Cardiac muscle cell (in vitro differentiated cells and primary cell): ENCODE measurements at regions not wholly inside any gene's neighbourhood (a gene's known extent, or its start where the extent isn't known, plus 50 kb on each side); places are given as distances from the start of the nearest gene placed in this dataset.

Source experiments
- DNase-seq, 2 donors: peaks; one replicate each; pipeline versions ENCODE4 v3.0.0 to v3.0.0-alpha.2; 2010 to 2017; ENCODE audit warnings: low read depth in 1 of 2, low spot score in 1 of 2
- H3K27ac ChIP-seq: fragments of 200-600 bp; sonication (generic); 2 replicates; pipeline ENCODE4 v1.5.1; 2016
- H3K27me3 ChIP-seq: fragments of 200-600 bp; sonication (generic); 2 replicates; pipeline ENCODE4 v1.6.0; 2016; ENCODE audit warnings: control low read depth
- H3K36me3 ChIP-seq: fragments of 200-600 bp; sonication (generic); 2 replicates; pipeline ENCODE4 v1.5.1; 2016; ENCODE audit warnings: control low read depth
- H3K4me1 ChIP-seq: fragments of 200-600 bp; sonication (generic); 2 replicates; pipeline ENCODE4 v1.8.1; 2017; ENCODE audit warnings: low read depth, mild to moderate bottlenecking, mixed run types
- H3K4me3 ChIP-seq: fragments of 200-600 bp; sonication (generic); 2 replicates; pipeline ENCODE4 v1.5.1; 2016; ENCODE audit warnings: mild to moderate bottlenecking
- H3K9me3 ChIP-seq: fragments of 200-600 bp; sonication (generic); 2 replicates; pipeline ENCODE4 v1.5.1; 2017; ENCODE audit warnings: low read depth, mild to moderate bottlenecking, control low read depth
- TF ChIP-seq, protein P1 (sequence below): IDR thresholded peaks from 2 replicates; pipeline ENCODE4 v1.5.1; 2012; ENCODE audit warnings: low read depth, mild to moderate bottlenecking, low read length

DNA sequence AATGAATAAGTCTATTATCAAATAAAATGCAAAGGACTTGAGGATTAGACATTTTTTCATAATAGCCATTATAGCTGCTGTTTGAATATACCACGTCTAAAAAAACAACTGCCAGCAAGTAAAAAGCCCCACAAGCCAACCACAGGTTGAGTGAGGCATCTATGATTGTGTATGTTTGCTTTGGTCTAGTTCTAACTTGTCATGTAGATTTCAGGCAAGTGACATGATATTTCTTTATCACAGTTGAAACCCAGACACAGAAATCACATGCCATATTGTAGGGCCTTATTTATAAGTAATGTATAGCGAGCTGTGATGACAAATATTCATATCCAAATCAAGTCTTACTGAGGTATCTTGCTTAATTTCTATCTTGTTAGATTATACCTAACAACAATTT, 225.8 kb downstream of the EMP1 start:
- DNase-seq: no peak
- Histone ChIP-seq H3K27ac (no peak overlapping the region), H3K9me3 (no peaks in the 10 kb centered on the region), H3K36me3 (no peaks in the 10 kb centered on the region), H3K27me3 (no peaks in the 10 kb centered on the region), H3K4me1 (peaks cover 4% of the 10 kb centered on the region), H3K4me3 (no peak overlapping the region)
- TF ChIP-seq, protein P1, sequence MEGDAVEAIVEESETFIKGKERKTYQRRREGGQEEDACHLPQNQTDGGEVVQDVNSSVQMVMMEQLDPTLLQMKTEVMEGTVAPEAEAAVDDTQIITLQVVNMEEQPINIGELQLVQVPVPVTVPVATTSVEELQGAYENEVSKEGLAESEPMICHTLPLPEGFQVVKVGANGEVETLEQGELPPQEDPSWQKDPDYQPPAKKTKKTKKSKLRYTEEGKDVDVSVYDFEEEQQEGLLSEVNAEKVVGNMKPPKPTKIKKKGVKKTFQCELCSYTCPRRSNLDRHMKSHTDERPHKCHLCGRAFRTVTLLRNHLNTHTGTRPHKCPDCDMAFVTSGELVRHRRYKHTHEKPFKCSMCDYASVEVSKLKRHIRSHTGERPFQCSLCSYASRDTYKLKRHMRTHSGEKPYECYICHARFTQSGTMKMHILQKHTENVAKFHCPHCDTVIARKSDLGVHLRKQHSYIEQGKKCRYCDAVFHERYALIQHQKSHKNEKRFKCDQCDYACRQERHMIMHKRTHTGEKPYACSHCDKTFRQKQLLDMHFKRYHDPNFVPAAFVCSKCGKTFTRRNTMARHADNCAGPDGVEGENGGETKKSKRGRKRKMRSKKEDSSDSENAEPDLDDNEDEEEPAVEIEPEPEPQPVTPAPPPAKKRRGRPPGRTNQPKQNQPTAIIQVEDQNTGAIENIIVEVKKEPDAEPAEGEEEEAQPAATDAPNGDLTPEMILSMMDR: no peak

DNA sequence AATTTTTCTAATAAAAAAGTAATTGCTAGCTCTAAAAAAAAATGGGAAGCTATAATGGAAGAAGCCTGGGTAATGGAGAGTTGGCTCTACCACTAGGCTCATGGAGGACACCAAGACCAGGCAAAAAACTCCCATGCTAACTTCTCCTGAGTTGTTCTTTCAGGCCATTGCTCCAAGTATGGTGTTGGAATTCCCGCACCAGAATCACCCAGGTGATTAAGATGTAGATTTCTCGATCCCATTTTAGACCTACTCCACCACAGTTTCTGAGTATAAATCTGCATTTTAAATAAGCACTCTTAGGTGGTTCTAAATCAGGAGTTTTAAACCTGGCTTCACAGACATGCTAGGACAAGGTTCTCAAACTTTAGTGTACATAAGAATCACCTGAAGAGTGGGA, 221.0 kb downstream of the EMP1 start:
- H3K4me1 ChIP-seq: no peaks in the 10 kb centered on the region
- no peaks in the 10 kb centered on the region for H3K9me3 ChIP-seq
- no peaks in the 10 kb centered on the region for H3K27me3 ChIP-seq
- no peaks in the 10 kb centered on the region for H3K36me3 ChIP-seq
- DNase-seq: no peak
- no peak overlapping the region for H3K27ac ChIP-seq
- H3K4me3 ChIP-seq: no peak overlapping the region
- TF ChIP-seq, protein P1: no peak

DNA sequence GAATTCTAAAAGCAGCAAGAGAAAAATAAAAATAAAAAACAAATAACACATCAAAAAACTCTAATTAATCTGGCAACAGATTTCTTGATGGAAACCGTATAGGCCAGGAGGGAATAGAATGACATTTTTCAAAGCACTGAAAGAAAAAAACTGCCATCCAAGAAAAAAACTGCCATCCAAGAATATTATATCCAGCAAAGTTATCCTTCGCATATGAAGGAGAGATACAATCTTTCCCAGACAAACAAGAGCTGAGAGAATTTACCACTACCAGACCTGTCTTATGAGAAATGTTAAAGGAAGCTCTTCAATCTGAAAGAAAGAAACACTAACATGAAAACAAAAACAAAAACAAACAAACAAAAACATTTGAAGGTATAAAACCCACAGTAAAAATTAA, 214.8 kb downstream of the EMP1 start:
- DNase-seq: no peak
- Histone ChIP-seq H3K9me3 (no peaks in the 10 kb centered on the region), H3K4me1 (no peaks in the 10 kb centered on the region), H3K27ac (no peak overlapping the region), H3K27me3 (no peaks in the 10 kb centered on the region), H3K36me3 (no peaks in the 10 kb centered on the region), H3K4me3 (no peak overlapping the region)
- TF ChIP-seq, protein P1: no peak

DNA sequence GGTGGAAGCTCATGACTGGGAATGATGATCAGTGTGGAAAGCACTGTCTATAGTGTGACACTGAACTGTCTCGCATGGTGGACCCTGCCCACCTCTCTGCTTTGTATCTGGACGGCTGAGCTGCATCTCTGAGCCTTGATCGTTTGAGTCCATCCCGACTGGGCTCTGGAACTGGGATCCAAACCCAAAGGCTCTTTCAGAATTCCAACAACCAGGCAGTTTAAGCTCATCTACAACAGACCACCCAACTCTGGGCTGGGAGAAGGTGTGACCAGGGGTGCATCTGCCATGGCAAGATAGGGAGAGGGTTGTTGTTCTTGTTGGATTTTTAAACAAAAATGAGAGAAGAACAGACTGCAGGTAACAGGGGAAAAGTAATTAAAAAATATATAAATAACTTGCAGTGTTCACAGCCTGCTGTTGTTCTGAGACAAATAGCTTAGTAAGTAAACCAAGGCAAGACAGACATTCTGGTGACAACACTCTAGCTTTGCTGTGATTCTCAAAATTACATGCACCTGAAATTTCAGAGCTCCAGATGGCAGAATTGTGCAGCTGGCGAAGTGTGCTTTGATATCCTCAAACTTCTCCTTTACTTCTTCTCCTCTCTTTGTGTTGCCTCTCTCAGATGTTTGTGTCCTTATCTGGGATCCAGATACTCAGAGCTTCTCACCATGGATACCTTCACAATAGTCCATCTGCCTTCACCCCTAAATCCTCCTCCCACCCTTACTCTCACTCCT, 209.6 kb downstream of the EMP1 start:
- no peaks in the 10 kb centered on the region for H3K9me3 ChIP-seq
- H3K27ac ChIP-seq: no peak overlapping the region
- TF ChIP-seq, protein P1: no peak
- H3K36me3 ChIP-seq: no peaks in the 10 kb centered on the region
- no peak overlapping the region for H3K4me3 ChIP-seq
- DNase-seq: no peak
- H3K27me3 ChIP-seq: no peaks in the 10 kb centered on the region
- H3K4me1 ChIP-seq: no peaks in the 10 kb centered on the region

DNA sequence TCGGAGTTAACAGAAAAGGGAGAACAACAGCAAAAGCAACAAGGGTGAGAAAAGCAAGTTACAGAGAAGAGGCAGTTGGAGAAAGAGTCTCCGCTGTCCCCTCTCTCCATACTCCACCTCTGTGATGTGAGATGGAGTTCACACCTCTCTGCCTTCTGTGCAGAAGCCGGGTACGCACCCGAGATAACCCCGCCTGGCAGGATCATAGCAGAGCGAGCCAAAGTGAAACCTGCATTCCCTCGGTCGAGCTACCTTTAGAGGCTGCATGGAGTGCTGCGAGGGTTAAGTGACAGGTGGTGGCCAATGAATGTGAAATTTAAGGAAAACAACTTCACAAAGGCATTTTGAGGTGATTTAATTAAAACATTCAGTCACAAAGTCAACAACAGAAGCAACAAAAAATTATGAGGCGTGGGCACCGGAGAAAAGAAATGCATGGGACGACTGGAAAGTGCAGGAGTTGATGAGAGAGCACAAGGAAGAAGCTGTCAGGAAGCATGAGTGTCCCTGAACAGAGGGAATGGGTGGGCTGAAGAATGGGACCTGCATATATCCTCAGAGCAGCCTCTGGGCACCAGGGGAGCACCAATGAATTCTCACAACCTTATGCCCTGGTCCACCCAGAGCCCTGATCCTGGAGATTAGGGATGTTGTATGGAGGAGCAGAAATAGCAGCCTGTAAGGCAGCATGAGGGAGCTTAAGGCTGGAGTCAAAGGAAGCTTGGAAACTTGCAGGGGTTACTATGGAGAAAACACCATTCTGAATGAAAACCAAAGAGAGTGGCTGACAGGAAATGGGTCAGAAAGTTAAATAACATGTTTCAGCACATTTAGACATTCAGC, 208.3 kb downstream of the EMP1 start:
- Histone ChIP-seq H3K27me3 (no peaks in the 10 kb centered on the region), H3K4me1 (no peaks in the 10 kb centered on the region), H3K4me3 (no peak overlapping the region), H3K9me3 (no peaks in the 10 kb centered on the region), H3K27ac (no peak overlapping the region), H3K36me3 (no peaks in the 10 kb centered on the region)
- TF ChIP-seq, protein P1: no peak
- DNase-seq: no peak
